ENCODE measurements at regions not wholly inside any gene's neighbourhood (a gene's known extent, or its start where the extent isn't known, plus 50 kb on each side); places are given as distances from the start of the nearest gene placed in this dataset.

DNA sequence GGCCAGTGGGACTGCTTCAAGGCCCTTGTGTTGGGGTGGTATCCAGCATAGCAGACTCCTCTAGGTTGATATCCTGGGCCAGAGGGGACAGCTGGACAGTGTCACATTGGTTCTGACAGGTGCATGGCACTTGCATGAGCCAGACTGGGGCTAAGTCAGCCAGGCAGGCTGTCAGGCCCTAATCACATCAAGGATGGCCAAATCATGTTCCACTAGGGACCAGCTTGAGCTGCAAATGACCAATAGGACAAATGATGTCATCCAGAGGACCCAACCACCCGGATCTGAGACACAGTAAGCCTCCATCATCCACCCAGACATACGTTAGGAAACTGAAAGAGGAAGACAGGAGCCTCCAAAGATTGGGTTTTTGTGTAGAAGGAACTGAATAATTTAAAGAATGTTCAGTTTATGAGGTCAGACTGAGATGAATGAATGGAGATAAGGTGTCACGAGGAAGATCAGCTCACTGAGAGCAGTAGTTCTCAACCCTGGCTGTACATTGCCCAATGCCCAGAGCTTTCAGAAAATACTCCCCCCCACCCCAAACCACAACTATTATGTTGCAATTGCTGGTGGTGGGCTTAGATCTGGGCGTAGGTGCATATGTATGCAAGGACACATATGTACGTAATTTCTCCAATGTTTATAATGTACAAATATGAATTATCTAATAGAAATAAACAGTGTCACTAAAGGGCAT is 75.2 kb upstream of the INHBA start:
- no peak for DNase-seq (ENCODE audit: low spot score)
- in situ Hi-C loops (cut with MboI; ENCODE audit: low pct_unique_long_range_greater_than_20kb, low sequenced_read_pairs, unreplicated experiment), result no loop called here
- TF ChIP-seq, protein P1, sequence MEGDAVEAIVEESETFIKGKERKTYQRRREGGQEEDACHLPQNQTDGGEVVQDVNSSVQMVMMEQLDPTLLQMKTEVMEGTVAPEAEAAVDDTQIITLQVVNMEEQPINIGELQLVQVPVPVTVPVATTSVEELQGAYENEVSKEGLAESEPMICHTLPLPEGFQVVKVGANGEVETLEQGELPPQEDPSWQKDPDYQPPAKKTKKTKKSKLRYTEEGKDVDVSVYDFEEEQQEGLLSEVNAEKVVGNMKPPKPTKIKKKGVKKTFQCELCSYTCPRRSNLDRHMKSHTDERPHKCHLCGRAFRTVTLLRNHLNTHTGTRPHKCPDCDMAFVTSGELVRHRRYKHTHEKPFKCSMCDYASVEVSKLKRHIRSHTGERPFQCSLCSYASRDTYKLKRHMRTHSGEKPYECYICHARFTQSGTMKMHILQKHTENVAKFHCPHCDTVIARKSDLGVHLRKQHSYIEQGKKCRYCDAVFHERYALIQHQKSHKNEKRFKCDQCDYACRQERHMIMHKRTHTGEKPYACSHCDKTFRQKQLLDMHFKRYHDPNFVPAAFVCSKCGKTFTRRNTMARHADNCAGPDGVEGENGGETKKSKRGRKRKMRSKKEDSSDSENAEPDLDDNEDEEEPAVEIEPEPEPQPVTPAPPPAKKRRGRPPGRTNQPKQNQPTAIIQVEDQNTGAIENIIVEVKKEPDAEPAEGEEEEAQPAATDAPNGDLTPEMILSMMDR (IDR thresholded peaks at IDR 0.05; ENCODE audit: extremely low read depth, insufficient read depth, missing control alignments), result no peak

DNA sequence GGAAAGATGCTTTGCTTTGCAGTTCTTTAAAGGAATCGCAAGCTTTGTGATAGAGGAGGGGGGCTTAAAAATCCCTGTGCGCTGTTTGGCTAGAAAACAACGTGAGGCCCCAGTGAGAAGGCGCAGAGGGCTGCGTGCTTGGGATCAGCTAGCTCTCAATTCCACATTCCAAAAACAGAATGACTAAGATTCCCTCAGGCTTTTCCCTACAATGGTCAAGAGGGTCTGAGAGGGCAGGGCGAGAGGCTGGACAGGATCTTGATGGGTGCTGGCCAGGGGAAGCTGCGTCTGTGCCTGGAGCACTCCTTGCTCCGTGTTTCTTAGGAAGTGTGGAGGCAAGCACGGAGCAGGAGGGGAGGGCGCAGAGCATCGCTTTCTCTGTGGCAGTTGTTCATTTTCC is 72.1 kb upstream of the INHBA start:
- in situ Hi-C loops (cut with MboI; ENCODE audit: low pct_unique_long_range_greater_than_20kb, low sequenced_read_pairs, unreplicated experiment), result no loop called here
- TF ChIP-seq, protein P1 (IDR thresholded peaks at IDR 0.05; ENCODE audit: extremely low read depth, insufficient read depth, missing control alignments), result no peak
- DNase-seq (ENCODE audit: low spot score), result no peak

DNA sequence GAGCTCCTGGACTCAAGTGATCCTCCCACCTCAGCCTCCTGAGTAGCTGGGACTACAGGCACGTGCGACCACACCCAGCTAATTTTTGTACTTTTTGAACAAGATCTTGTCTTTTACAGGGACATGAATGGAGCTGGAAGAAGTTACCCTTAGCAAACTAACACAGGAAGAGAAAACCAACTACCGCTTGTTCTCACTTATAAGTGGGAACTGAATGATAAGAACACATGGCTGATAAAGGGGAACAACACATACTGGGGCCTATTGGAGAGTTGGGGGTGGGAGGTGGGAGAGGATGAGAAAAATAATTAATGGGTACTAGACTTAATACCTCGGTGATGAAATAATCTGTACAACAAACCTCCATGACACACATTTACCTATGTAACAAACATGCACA is 70.9 kb upstream of the INHBA start:
- in situ Hi-C loops (cut with MboI; ENCODE audit: low pct_unique_long_range_greater_than_20kb, low sequenced_read_pairs, unreplicated experiment), result no loop called here
- TF ChIP-seq, protein P1 (IDR thresholded peaks at IDR 0.05; ENCODE audit: extremely low read depth, insufficient read depth, missing control alignments), result no peak
- DNase-seq (ENCODE audit: low spot score), result no peak

DNA sequence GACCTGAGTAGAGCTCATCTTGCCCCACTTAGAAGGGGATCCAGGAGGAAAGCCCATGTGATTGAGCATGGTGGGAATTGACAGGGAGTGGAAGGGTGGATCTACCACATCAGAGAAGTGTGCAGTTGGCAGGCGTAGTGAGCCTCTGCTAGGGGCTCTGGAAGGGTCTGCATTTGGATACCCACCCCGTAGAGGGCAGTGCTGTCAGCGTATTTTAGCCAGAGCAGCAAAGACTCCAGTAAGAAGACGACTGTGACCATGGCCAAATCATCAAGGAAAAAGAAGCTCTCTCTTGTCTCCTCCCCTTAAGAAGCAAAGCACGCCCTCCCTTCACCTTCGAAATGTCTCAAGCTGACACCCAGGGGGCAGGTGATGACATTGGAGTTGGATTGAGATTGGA is 68.8 kb upstream of the INHBA start:
- TF ChIP-seq, protein P1 (IDR thresholded peaks at IDR 0.05; ENCODE audit: extremely low read depth, insufficient read depth, missing control alignments), result no peak
- in situ Hi-C loops (cut with MboI; ENCODE audit: low pct_unique_long_range_greater_than_20kb, low sequenced_read_pairs, unreplicated experiment), result no loop called here
- DNase-seq (ENCODE audit: low spot score), result no peak

DNA sequence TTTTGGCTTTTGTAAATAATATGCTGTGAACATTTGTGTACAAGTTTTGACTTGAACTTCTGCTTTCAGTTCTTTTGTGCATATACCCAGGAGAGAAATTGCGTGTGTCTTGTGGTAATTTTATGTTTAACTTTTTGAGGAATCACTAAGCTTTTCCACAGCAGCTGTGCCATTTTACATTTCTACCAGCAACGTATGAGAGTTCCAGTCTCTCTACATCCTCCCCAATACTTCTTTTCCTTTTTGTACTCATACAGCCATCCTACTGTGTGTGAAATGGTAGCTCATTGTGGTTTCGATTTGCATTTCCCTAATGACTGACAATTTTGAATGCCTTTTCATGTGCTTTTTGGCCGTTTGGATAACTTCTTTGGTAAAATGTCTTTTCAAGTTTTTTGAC is 66.3 kb upstream of the INHBA start:
- TF ChIP-seq, protein P1 (IDR thresholded peaks at IDR 0.05; ENCODE audit: extremely low read depth, insufficient read depth, missing control alignments), result no peak
- in situ Hi-C loops (cut with MboI; ENCODE audit: low pct_unique_long_range_greater_than_20kb, low sequenced_read_pairs, unreplicated experiment), result no loop called here
- no peak for DNase-seq (ENCODE audit: low spot score)

DNA sequence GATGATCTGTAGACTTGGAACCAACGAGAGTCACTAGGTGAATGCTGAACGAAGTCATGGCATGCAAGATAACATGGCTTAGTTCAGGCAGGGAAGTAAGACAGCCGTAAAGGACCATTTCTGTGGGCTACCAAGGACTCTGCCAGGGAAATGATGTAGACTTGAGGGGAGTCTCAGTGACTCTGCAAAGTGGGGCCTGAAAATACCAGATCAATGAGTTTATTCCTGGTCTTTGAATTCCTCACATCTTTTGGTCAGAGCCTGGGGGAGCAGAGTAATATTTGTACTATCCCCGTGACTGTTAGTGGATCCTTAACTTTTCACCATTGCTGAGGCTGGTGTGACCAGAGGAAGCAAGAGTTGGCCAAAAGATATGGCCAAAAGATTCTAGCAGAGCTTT is 60.7 kb upstream of the INHBA start:
- TF ChIP-seq, protein P1 (IDR thresholded peaks at IDR 0.05; ENCODE audit: extremely low read depth, insufficient read depth, missing control alignments), result no peak
- DNase-seq (ENCODE audit: low spot score), result no peak
- in situ Hi-C loops (cut with MboI; ENCODE audit: low pct_unique_long_range_greater_than_20kb, low sequenced_read_pairs, unreplicated experiment), result no loop called here
